ENCODE measurements at regions not wholly inside any gene's neighbourhood (a gene's known extent, or its start where the extent isn't known, plus 50 kb on each side); places are given as distances from the start of the nearest gene placed in this dataset.

DNA sequence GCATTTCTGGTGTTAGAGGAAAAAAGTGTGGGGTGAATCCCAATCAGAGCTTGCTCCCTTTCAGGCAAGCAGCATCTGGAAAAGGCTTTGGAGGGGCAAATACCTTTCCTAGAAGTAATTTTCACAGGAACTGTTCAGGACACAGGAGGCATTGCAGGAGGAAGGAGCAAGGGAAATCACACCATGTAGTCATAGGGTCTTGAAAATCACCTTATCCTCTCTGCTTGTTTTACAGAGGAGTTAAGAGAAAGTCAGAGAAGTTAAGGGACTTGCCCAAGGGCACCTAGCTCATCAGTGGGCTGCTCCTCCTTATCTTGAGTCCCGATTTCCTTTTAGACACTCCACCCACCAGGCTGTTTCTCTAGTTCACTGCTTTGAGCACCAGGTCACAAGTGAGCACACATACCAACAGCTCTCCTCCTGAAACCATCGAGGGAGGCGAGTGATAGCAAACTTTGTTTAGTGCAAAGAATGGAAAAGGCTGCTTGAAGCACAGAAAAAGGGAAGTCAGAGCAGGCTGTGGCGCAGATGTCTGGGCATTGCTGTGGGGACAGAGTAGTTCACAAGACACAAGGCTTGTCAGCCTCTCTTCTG, 89.2 kb upstream of the CXCR4 start:
- no peak for TF ChIP-seq FOXP2 (optimal IDR thresholded peaks at IDR 0.05; ENCODE audit: borderline replicate concordance, extremely low read depth, extremely low read length, insufficient read depth)
- no peak for TF ChIP-seq TAF1 (IDR thresholded peaks at IDR 0.05; ENCODE audit: borderline replicate concordance, insufficient read depth, low read length)
- no peak for TF ChIP-seq SIN3A (IDR thresholded peaks at IDR 0.05; ENCODE audit: borderline replicate concordance, insufficient read depth, low read length)

DNA sequence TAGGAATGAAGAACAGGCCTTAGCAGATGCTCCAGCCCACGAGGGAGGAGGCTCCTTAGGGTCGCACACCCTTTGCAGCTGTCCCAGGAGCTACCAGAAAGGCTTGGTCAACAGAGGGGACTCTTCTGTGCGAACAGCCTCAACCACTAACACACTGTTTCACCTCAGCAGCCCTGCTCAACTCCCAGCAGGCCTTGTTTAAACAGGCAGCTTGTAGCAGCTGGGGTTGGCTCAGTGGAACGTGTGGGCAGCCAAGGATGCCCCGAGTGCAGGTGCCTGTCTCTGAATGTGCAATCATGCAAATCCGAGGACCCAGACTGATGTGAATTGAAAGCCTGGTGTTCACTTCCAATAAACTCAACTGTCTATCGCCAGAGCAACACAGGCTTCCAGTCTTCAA, 88.7 kb upstream of the CXCR4 start:
- TF ChIP-seq SIN3A (IDR thresholded peaks at IDR 0.05; ENCODE audit: borderline replicate concordance, insufficient read depth, low read length) = no peak
- no peak for TF ChIP-seq TAF1 (IDR thresholded peaks at IDR 0.05; ENCODE audit: borderline replicate concordance, insufficient read depth, low read length)
- TF ChIP-seq, protein P1, sequence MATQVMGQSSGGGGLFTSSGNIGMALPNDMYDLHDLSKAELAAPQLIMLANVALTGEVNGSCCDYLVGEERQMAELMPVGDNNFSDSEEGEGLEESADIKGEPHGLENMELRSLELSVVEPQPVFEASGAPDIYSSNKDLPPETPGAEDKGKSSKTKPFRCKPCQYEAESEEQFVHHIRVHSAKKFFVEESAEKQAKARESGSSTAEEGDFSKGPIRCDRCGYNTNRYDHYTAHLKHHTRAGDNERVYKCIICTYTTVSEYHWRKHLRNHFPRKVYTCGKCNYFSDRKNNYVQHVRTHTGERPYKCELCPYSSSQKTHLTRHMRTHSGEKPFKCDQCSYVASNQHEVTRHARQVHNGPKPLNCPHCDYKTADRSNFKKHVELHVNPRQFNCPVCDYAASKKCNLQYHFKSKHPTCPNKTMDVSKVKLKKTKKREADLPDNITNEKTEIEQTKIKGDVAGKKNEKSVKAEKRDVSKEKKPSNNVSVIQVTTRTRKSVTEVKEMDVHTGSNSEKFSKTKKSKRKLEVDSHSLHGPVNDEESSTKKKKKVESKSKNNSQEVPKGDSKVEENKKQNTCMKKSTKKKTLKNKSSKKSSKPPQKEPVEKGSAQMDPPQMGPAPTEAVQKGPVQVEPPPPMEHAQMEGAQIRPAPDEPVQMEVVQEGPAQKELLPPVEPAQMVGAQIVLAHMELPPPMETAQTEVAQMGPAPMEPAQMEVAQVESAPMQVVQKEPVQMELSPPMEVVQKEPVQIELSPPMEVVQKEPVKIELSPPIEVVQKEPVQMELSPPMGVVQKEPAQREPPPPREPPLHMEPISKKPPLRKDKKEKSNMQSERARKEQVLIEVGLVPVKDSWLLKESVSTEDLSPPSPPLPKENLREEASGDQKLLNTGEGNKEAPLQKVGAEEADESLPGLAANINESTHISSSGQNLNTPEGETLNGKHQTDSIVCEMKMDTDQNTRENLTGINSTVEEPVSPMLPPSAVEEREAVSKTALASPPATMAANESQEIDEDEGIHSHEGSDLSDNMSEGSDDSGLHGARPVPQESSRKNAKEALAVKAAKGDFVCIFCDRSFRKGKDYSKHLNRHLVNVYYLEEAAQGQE (IDR thresholded peaks at IDR 0.05; ENCODE audit: insufficient read depth in 1 of 2, low read depth in 2 of 2, low read length in 2 of 2) = no peak
- no peak for TF ChIP-seq POLR2AphosphoS5 (IDR thresholded peaks at IDR 0.05; ENCODE audit: low read depth, low read length)
- no peak for TF ChIP-seq FOXP2 (optimal IDR thresholded peaks at IDR 0.05; ENCODE audit: borderline replicate concordance, extremely low read depth, extremely low read length, insufficient read depth)

DNA sequence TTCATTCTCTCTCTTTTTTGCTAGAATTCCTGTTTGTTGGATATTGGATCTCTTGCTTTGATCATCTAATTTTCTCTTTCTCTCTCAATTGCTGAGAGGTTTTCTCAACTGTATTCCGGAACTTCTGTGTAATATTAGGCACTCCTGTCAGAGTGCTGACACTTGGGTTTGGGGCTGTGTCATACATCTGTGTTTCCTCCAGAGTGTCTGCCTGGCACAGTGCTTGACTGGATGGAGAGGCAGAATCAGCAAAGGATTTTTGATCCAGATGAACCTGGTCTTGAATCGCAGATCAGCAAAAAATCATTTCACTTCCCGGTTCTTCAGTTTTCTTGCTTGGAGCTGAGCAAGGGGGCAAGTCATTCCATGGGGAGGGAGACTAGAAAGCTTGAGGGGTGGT, 87.7 kb upstream of the CXCR4 start:
- TF ChIP-seq FOXP2 (optimal IDR thresholded peaks at IDR 0.05; ENCODE audit: borderline replicate concordance, extremely low read depth, extremely low read length, insufficient read depth) (no peak), TAF1 (IDR thresholded peaks at IDR 0.05; ENCODE audit: borderline replicate concordance, insufficient read depth, low read length) (no peak), POLR2AphosphoS5 (IDR thresholded peaks at IDR 0.05; ENCODE audit: low read depth, low read length) (no peak), SIN3A (IDR thresholded peaks at IDR 0.05; ENCODE audit: borderline replicate concordance, insufficient read depth, low read length) (no peak)
- TF ChIP-seq, protein P1 (IDR thresholded peaks at IDR 0.05; ENCODE audit: insufficient read depth in 1 of 2, low read depth in 2 of 2, low read length in 2 of 2) = no peak

DNA sequence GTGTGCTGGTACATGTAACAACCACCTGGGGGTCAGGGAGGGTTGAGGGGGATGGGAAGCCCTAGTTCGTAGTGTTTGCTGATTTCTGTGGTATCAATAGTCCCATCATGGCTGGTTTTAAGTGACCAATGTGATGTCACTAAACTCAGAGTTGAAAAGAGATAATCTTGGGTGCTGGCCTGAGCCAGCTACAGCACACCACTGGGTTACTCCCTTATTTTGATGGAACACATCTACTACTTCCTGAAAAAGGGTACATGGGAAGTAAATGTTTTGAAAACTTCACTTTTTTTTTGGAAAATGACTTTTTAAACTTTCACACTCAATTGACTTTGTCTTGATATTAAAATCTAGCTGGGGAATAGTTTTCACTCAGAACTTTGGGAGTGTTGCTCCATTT, 87.0 kb upstream of the CXCR4 start:
- TF ChIP-seq POLR2AphosphoS5 (IDR thresholded peaks at IDR 0.05; ENCODE audit: low read depth, low read length) = no peak
- no peak for TF ChIP-seq SIN3A (IDR thresholded peaks at IDR 0.05; ENCODE audit: borderline replicate concordance, insufficient read depth, low read length)
- no peak for TF ChIP-seq TAF1 (IDR thresholded peaks at IDR 0.05; ENCODE audit: borderline replicate concordance, insufficient read depth, low read length)
- no peak for TF ChIP-seq FOXP2 (optimal IDR thresholded peaks at IDR 0.05; ENCODE audit: borderline replicate concordance, extremely low read depth, extremely low read length, insufficient read depth)
- TF ChIP-seq, protein P1 (IDR thresholded peaks at IDR 0.05; ENCODE audit: insufficient read depth in 1 of 2, low read depth in 2 of 2, low read length in 2 of 2) = no peak

DNA sequence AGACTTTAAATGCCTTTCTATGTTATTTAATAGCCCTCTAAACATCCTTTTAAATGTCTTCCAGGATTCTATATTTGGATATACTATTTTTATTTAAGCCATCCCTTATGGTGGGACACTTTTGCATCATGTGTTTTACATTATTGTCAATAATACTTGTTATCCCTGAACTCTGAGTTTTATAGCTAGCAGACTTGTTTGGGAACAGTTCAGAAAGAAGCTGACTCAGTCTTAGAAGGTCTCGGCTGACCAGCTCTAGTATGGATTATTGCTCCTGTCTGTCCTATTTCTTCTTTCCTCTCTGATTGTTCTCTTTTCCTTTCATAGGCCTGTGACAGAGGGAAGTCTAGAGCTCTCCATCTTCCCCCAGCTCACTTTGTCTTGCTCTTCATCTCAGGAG, 77.3 kb upstream of the CXCR4 start:
- TF ChIP-seq TAF1 (IDR thresholded peaks at IDR 0.05; ENCODE audit: borderline replicate concordance, insufficient read depth, low read length) (no peak), POLR2AphosphoS5 (IDR thresholded peaks at IDR 0.05; ENCODE audit: low read depth, low read length) (no peak), SIN3A (IDR thresholded peaks at IDR 0.05; ENCODE audit: borderline replicate concordance, insufficient read depth, low read length) (no peak), FOXP2 (optimal IDR thresholded peaks at IDR 0.05; ENCODE audit: borderline replicate concordance, extremely low read depth, extremely low read length, insufficient read depth) (no peak)
- TF ChIP-seq, protein P1 (IDR thresholded peaks at IDR 0.05; ENCODE audit: insufficient read depth in 1 of 2, low read depth in 2 of 2, low read length in 2 of 2) = no peak
